NOMO-1 treated with dmso at 0.1 percent for 144 hours (cell line): ENCODE measurements at regions not wholly inside any gene's neighbourhood (a gene's known extent, or its start where the extent isn't known, plus 50 kb on each side); places are given as distances from the start of the nearest gene placed in this dataset.

Source experiments
- DNase-seq: peaks from one replicate; lab custom pipeline; 2025; ENCODE audit not compliant: unreplicated experiment; lab: John Stamatoyannopoulos, UW

GRCh38 chr7:84251277-84251781 is 56.7 kb upstream of the SEMA3A start:
- peak; percentile 62 for DNase-seq

GRCh38 chr7:84250452-84250851 is 55.9 kb upstream of the SEMA3A start:
- DNase-seq, result no peak

- peak; percentile 69 for DNase-seq
Measured at GRCh38 chr7:84249656-84250055, 55.1 kb upstream of the SEMA3A start.

GRCh38 chr7:84248843-84249242 is 54.3 kb upstream of the SEMA3A start:
- DNase-seq, result peak; percentile 76

- peak; percentile 96 for DNase-seq
Measured at GRCh38 chr7:84248267-84248666, 53.7 kb upstream of the SEMA3A start.

GRCh38 chr7:84247591-84247990 is 53.0 kb upstream of the SEMA3A start:
- DNase-seq, result no peak

GRCh38 chr7:84245835-84246234 is 51.2 kb upstream of the SEMA3A start:
- DNase-seq, result no peak
